ENCODE measurements at regions not wholly inside any gene's neighbourhood (a gene's known extent, or its start where the extent isn't known, plus 50 kb on each side); places are given as distances from the start of the nearest gene placed in this dataset.

- DNase-seq (ENCODE audit: low spot score) = no peak
- Histone ChIP-seq H3K36me3 (ENCODE audit: insufficient read depth, low read length, poor library complexity, severe bottlenecking) (no peaks in the 10 kb centered on the region), H3K27ac (ENCODE audit: low read depth, low read length, poor library complexity, severe bottlenecking) (no peak overlapping the region), H3K9me3 (ENCODE audit: low read depth, low read length, poor library complexity, severe bottlenecking) (no peaks in the 10 kb centered on the region), H3K4me3 (ENCODE audit: low read depth, low read length, poor library complexity, severe bottlenecking) (no peak overlapping the region), H3K4me1 (ENCODE audit: insufficient read depth, low read length, poor library complexity, severe bottlenecking) (no peaks in the 10 kb centered on the region), H3K27me3 (replicated peaks; ENCODE audit: insufficient read depth, low read depth, low read length, poor library complexity) (no peaks in the 10 kb centered on the region)
- BruUV-seq (replicated peaks) = no TSS peak
- intact Hi-C loops (cut with micrococcal nuclease; ENCODE audit: unreplicated experiment) = no loop called here
- CTCF ChIA-PET = no interaction called here
- no peak for TF ChIP-seq EZH2 (IDR thresholded peaks at IDR 0.05; ENCODE audit: borderline replicate concordance, low read depth, low read length, poor library complexity, severe bottlenecking)
- TF ChIP-seq CTCF (conservative IDR thresholded peaks at IDR 0.05; ENCODE audit: low read depth, low read length) = no peak
- POLR2A ChIA-PET (ENCODE audit: low non-redundant PET) = no interaction called here
These were observed 65.1 kb downstream of the SIX6 start for GRCh38 chr14:60573943-60574495.

GRCh38 chr14:60575008-60575407 is 66.1 kb downstream of the SIX6 start:
- DNase-seq (ENCODE audit: low spot score) = no peak
- Histone ChIP-seq H3K27ac (ENCODE audit: low read depth, low read length, poor library complexity, severe bottlenecking) (no peak overlapping the region), H3K9me3 (ENCODE audit: low read depth, low read length, poor library complexity, severe bottlenecking) (no peaks in the 10 kb centered on the region), H3K4me1 (ENCODE audit: insufficient read depth, low read length, poor library complexity, severe bottlenecking) (no peaks in the 10 kb centered on the region), H3K36me3 (ENCODE audit: insufficient read depth, low read length, poor library complexity, severe bottlenecking) (no peaks in the 10 kb centered on the region), H3K4me3 (ENCODE audit: low read depth, low read length, poor library complexity, severe bottlenecking) (no peak overlapping the region), H3K27me3 (replicated peaks; ENCODE audit: insufficient read depth, low read depth, low read length, poor library complexity) (no peaks in the 10 kb centered on the region)
- ChIA-PET POLR2A (ENCODE audit: low non-redundant PET) (interaction anchor here (0.7 kb wide), 1 partner anchor 281 kb away, joined by 9 read pairs; no protein-coding TSS in a partner anchor), CTCF (no interaction called here)
- TF ChIP-seq CTCF (conservative IDR thresholded peaks at IDR 0.05; ENCODE audit: low read depth, low read length) (no peak), EZH2 (IDR thresholded peaks at IDR 0.05; ENCODE audit: borderline replicate concordance, low read depth, low read length, poor library complexity, severe bottlenecking) (no peak)
- no TSS peak for BruUV-seq (replicated peaks)
- intact Hi-C loops (cut with micrococcal nuclease; ENCODE audit: unreplicated experiment) = no loop called here

GRCh38 chr14:60585676-60586075 is 63.6 kb downstream of the SIX1 start:
- DNase-seq (ENCODE audit: low spot score) = no peak
- Histone ChIP-seq H3K27ac (ENCODE audit: low read depth, low read length, poor library complexity, severe bottlenecking) (no peak overlapping the region), H3K9me3 (ENCODE audit: low read depth, low read length, poor library complexity, severe bottlenecking) (no peaks in the 10 kb centered on the region), H3K36me3 (ENCODE audit: insufficient read depth, low read length, poor library complexity, severe bottlenecking) (no peaks in the 10 kb centered on the region), H3K27me3 (replicated peaks; ENCODE audit: insufficient read depth, low read depth, low read length, poor library complexity) (no peaks in the 10 kb centered on the region), H3K4me1 (ENCODE audit: insufficient read depth, low read length, poor library complexity, severe bottlenecking) (no peaks in the 10 kb centered on the region), H3K4me3 (ENCODE audit: low read depth, low read length, poor library complexity, severe bottlenecking) (no peak overlapping the region)
- ChIA-PET POLR2A (ENCODE audit: low non-redundant PET) (no interaction called here), CTCF (no interaction called here)
- BruUV-seq (replicated peaks) = no TSS peak
- intact Hi-C loops (cut with micrococcal nuclease; ENCODE audit: unreplicated experiment) = no loop called here
- TF ChIP-seq CTCF (conservative IDR thresholded peaks at IDR 0.05; ENCODE audit: low read depth, low read length) = no peak
- no peak for TF ChIP-seq EZH2 (IDR thresholded peaks at IDR 0.05; ENCODE audit: borderline replicate concordance, low read depth, low read length, poor library complexity, severe bottlenecking)
